ENCODE measurements at regions not wholly inside any gene's neighbourhood (a gene's known extent, or its start where the extent isn't known, plus 50 kb on each side); places are given as distances from the start of the nearest gene placed in this dataset.
"Not testable (repeated sequence)": the region's sequence is repeated elsewhere in the genome, so short reads cannot be mapped to it uniquely, and the experiment has no call there.

GRCh38 chr5:125219710-125220109 is 473.3 kb upstream of the ZNF608 start:
- no peak for DNase-seq

- DNase-seq: no peak
Observed at GRCh38 chr5:125220284-125220683, 473.8 kb upstream of the ZNF608 start.

- DNase-seq: no peak
Observed at GRCh38 chr5:125222597-125223240, 476.3 kb upstream of the ZNF608 start.

- no peak for DNase-seq
Observed at GRCh38 chr5:125225424-125225823, 479.0 kb upstream of the ZNF608 start.

GRCh38 chr5:125226825-125227224 is 480.4 kb upstream of the ZNF608 start:
- DNase-seq: no peak

GRCh38 chr5:125227333-125228095 is 481.1 kb upstream of the ZNF608 start:
- no peak for DNase-seq

- DNase-seq: no peak
Observed at GRCh38 chr5:125228363-125229070, 482.1 kb upstream of the ZNF608 start.

- no peak for DNase-seq
Observed at GRCh38 chr5:125229556-125229955, 483.1 kb upstream of the ZNF608 start.

GRCh38 chr5:125232779-125233230 is 486.4 kb upstream of the ZNF608 start:
- DNase-seq: no peak

GRCh38 chr5:125233944-125234343 is 487.5 kb upstream of the ZNF608 start:
- no peak for DNase-seq

- DNase-seq: no peak
Observed at GRCh38 chr5:125236007-125236406, 489.6 kb upstream of the ZNF608 start.

GRCh38 chr5:125236981-125237380 is 490.5 kb upstream of the ZNF608 start:
- no peak for DNase-seq

- DNase-seq: no peak
Observed at GRCh38 chr5:125244531-125244930, 498.1 kb upstream of the ZNF608 start.

- no peak for DNase-seq
Observed at GRCh38 chr5:125245216-125245615, 498.8 kb upstream of the ZNF608 start.

GRCh38 chr5:125249400-125249799 is 503.0 kb upstream of the ZNF608 start:
- no peak for DNase-seq

- no peak for DNase-seq
Observed at GRCh38 chr5:125251703-125252102, 505.3 kb upstream of the ZNF608 start.

- not testable (repeated sequence) for DNase-seq
Observed at GRCh38 chr5:125253634-125254033, 507.2 kb upstream of the ZNF608 start.

- DNase-seq: no peak
Observed at GRCh38 chr5:125254267-125254666, 507.8 kb upstream of the ZNF608 start.

GRCh38 chr5:125256296-125256695 is 509.9 kb upstream of the ZNF608 start:
- DNase-seq: no peak

- DNase-seq: no peak
Observed at GRCh38 chr5:125257057-125257972, 510.9 kb upstream of the ZNF608 start.

GRCh38 chr5:125257997-125258396 is 511.6 kb upstream of the ZNF608 start:
- DNase-seq: no peak

- no peak for DNase-seq
Observed at GRCh38 chr5:125258615-125259014, 512.2 kb upstream of the ZNF608 start.

All from T-helper 2 cell (primary cell).